Spleen (tissue), 11 donors: ENCODE measurements at regions not wholly inside any gene's neighbourhood (a gene's known extent, or its start where the extent isn't known, plus 50 kb on each side); places are given as distances from the start of the nearest gene placed in this dataset.

ENCODE experiments used
- DNase-seq: peaks from one replicate; pipeline ENCODE4 v3.0.0-alpha.2; 2020
- H3K27ac ChIP-seq, 8 donors: fragments of 200-600 bp; sonication (generic) in 7 of 8; 1 replicate in 4 of 8; 2 replicates in 4 of 8; pipeline versions ENCODE4 v1.5.0 to v1.8.0; 2016 to 2021; ENCODE audit warnings: inconsistent platforms in 4 of 8, mild to moderate bottlenecking in 4 of 8, moderate library complexity in 1 of 8
- H3K27me3 ChIP-seq, 7 donors: fragments of 200-600 bp; sonication (generic) in 6 of 7; replicated peaks in 1 of 7; 1 replicate in 4 of 7; 2 replicates in 3 of 7; pipeline versions ENCODE4 v1.5.0 to v1.8.0; 2016 to 2021; ENCODE audit warnings: inconsistent platforms in 3 of 7, mild to moderate bottlenecking in 1 of 7
- H3K36me3 ChIP-seq, 6 donors: fragments of 200-600 bp; sonication (generic) in 5 of 6; 1 replicate in 4 of 6; 2 replicates in 2 of 6; pipeline versions ENCODE4 v1.5.0 to v1.8.0; 2016 to 2021; ENCODE audit warnings: inconsistent platforms in 2 of 6
- H3K4me1 ChIP-seq, 6 donors: fragments of 200-600 bp; sonication (generic) in 5 of 6; 1 replicate in 3 of 6; 2 replicates in 3 of 6; pipeline versions ENCODE4 v1.5.0 to v1.8.0; 2016 to 2021; ENCODE audit warnings: inconsistent platforms in 3 of 6
- H3K4me3 ChIP-seq, 8 donors: fragments of 200-600 bp; sonication (generic) in 7 of 8; 1 replicate in 4 of 8; 2 replicates in 4 of 8; pipeline versions ENCODE4 v1.5.0 to v1.8.0; 2016 to 2021; ENCODE audit warnings: inconsistent platforms in 4 of 8, mild to moderate bottlenecking in 4 of 8, moderate library complexity in 2 of 8
- H3K9me3 ChIP-seq, 8 donors: fragments of 200-600 bp; sonication (generic) in 7 of 8; 1 replicate in 4 of 8; 2 replicates in 4 of 8; pipeline versions ENCODE4 v1.5.0 to v1.8.0; 2016 to 2021; ENCODE audit warnings: inconsistent platforms in 4 of 8
- CTCF ChIP-seq, 11 experiments: fragments of 200-600 bp in 7 of 11; fragments of 450-650 bp in 4 of 11; sonication (generic) in 4 of 11; IDR thresholded peaks in 8 of 11; conservative IDR thresholded peaks in 3 of 11; 1 replicate in 7 of 11; 2 replicates in 4 of 11; pipeline versions ENCODE4 v1.4.0 to v1.8.0; 2016 to 2021; ENCODE audit warnings: antibody characterized with exemption in 11 of 11, inconsistent platforms in 4 of 11, mild to moderate bottlenecking in 1 of 11
- POLR2A ChIP-seq, 3 donors: fragments of 450-650 bp; IDR thresholded peaks; one replicate each; pipeline ENCODE4 v1.5.1; 2017; ENCODE audit warnings: antibody characterized with exemption in 3 of 3, mild to moderate bottlenecking in 1 of 3
- POLR2AphosphoS5 ChIP-seq, 3 donors: sonication (generic); formaldehyde crosslinking; IDR thresholded peaks; one replicate each; pipeline ENCODE4 v1.5.1; 2017; ENCODE audit warnings: antibody characterized with exemption in 3 of 3
- WGBS, 5 donors: extraction: QIAGEN DNeasy Blood & Tissue Kit in 3 of 5; methylation state at CpG; one replicate each; pipeline versions ENCODE4 v1.1.5 to v1.1.7; 2013 to 2018; 5-methylcytosine and 5-hydroxymethylcytosine counted together
- intact Hi-C: fragments of 100-400 bp; cut with DNase I; formaldehyde crosslinking; loops from one replicate; pipeline ENCODE4 v1.15.0; 2023; ENCODE audit warnings: low total_unique reads
- donor health status: healthy with polysubstance abuse.
- donor health status: DM: no; HTN: no; CAD: no; lungs with moderate emphysema.
- donor health status: DM: no; HTN: no; CAD: no.
- donor health status: Bipolar disorder and iron deficiency.
- donor health status: healthy.
- donor health status: DM: no; HTN: no; CAD: no.
- donor health status: DM: yes; HTN: yes; CAD: no.

GRCh38 chr2:155203178-155203577, 504.7 kb downstream of the KCNJ3 start:
- no peaks in the 10 kb centered on the region for H3K4me1 ChIP-seq
- intact Hi-C loops, result no loop called here
- TF ChIP-seq POLR2A (IDR thresholded peaks at IDR 0.05) (no peak), POLR2AphosphoS5 (IDR thresholded peaks at IDR 0.05) (no peak), CTCF (IDR thresholded peaks at IDR 0.05 in 8 of 11, conservative IDR thresholded peaks at IDR 0.05 in 3 of 11) (no peak)
- H3K36me3 ChIP-seq, result no peaks in the 10 kb centered on the region
- no peak overlapping the region for H3K27ac ChIP-seq
- no peaks in the 10 kb centered on the region for H3K9me3 ChIP-seq
- no peak overlapping the region for H3K4me3 ChIP-seq
- WGBS, 5 donors, result 64 to 89% (median 77%) methylated on average over 1 of the region's 1 CpG
- no peak for DNase-seq
- H3K27me3 ChIP-seq, result no peaks in the 10 kb centered on the region

- Histone ChIP-seq H3K36me3 (no peaks in the 10 kb centered on the region), H3K4me3 (no peak overlapping the region), H3K9me3 (no peaks in the 10 kb centered on the region), H3K27ac (no peak overlapping the region), H3K4me1 (no peaks in the 10 kb centered on the region), H3K27me3 (no peaks in the 10 kb centered on the region)
- intact Hi-C loops, result no loop called here
- no peak for DNase-seq
- TF ChIP-seq POLR2A (IDR thresholded peaks at IDR 0.05) (no peak), POLR2AphosphoS5 (IDR thresholded peaks at IDR 0.05) (no peak), CTCF (IDR thresholded peaks at IDR 0.05 in 8 of 11, conservative IDR thresholded peaks at IDR 0.05 in 3 of 11) (no peak)
These were observed 502.3 kb downstream of the KCNJ3 start for GRCh38 chr2:155200753-155201152.

- DNase-seq, result no peak
- intact Hi-C loops, result no loop called here
- no peak overlapping the region for H3K4me3 ChIP-seq
- no peaks in the 10 kb centered on the region for H3K4me1 ChIP-seq
- H3K36me3 ChIP-seq, result no peaks in the 10 kb centered on the region
- H3K27ac ChIP-seq, result no peak overlapping the region
- H3K9me3 ChIP-seq, result no peaks in the 10 kb centered on the region
- TF ChIP-seq POLR2AphosphoS5 (IDR thresholded peaks at IDR 0.05), result no peak
- no peak for TF ChIP-seq POLR2A (IDR thresholded peaks at IDR 0.05)
- no peak for TF ChIP-seq CTCF (IDR thresholded peaks at IDR 0.05 in 8 of 11, conservative IDR thresholded peaks at IDR 0.05 in 3 of 11)
- no peaks in the 10 kb centered on the region for H3K27me3 ChIP-seq
These were observed 491.8 kb downstream of the KCNJ3 start for GRCh38 chr2:155190342-155190741.

- Histone ChIP-seq H3K36me3 (no peaks in the 10 kb centered on the region), H3K9me3 (peaks cover 0 to 12% (median 3%) of the 10 kb centered on the region in 8 donors), H3K27ac (no peak overlapping the region), H3K27me3 (no peaks in the 10 kb centered on the region), H3K4me3 (no peak overlapping the region), H3K4me1 (no peaks in the 10 kb centered on the region)
- no peak for TF ChIP-seq POLR2AphosphoS5 (IDR thresholded peaks at IDR 0.05)
- TF ChIP-seq POLR2A (IDR thresholded peaks at IDR 0.05), result no peak
- no peak for TF ChIP-seq CTCF (IDR thresholded peaks at IDR 0.05 in 8 of 11, conservative IDR thresholded peaks at IDR 0.05 in 3 of 11)
- 33 to 50% (median 48%) methylated on average over 3 of the region's 3 CpGs for WGBS, 5 donors
- intact Hi-C loops, result no loop called here
- DNase-seq, result no peak
These were observed 480.4 kb downstream of the KCNJ3 start for GRCh38 chr2:155178921-155179320.
